ENCODE measurements at regions not wholly inside any gene's neighbourhood (a gene's known extent, or its start where the extent isn't known, plus 50 kb on each side); places are given as distances from the start of the nearest gene placed in this dataset.

- TF ChIP-seq REST (IDR thresholded peaks at IDR 0.05; ENCODE audit: unreplicated experiment) (no peak), CTCF (conservative IDR thresholded peaks at IDR 0.05; ENCODE audit: low read depth in 2 of 2) (no peak), POLR2AphosphoS5 (IDR thresholded peaks at IDR 0.05; ENCODE audit: low read depth) (no peak)
Observed at GRCh38 chr5:13034061-13034460, 910.4 kb downstream of the DNAH5 start.

Measured in GM23338 (cell line).